ENCODE measurements at regions not wholly inside any gene's neighbourhood (a gene's known extent, or its start where the extent isn't known, plus 50 kb on each side); places are given as distances from the start of the nearest gene placed in this dataset.

DNA sequence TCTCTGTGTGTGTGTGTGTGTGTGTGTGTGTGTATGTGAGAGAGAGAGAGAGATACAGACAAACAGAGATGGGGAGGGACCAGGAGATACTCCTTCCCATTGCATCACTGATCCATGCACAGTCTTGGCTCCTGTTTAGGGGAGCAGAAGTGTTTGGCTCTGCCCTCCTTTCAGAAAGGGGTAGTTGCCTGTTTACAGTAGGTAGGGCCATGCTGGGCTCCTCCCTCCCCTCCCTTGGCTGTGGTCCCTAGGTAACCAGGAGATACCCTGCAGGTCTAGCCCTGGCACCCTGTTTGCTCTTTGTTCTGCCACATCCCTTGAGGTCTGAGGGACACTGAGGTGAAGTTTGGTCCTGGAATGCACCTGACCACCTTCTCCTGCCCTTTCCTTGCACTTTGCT, 95.3 kb downstream of the RAMP3 start:
- TF ChIP-seq POLR2A (IDR thresholded peaks at IDR 0.05) (no peak), POLR2AphosphoS5 (IDR thresholded peaks at IDR 0.05) (no peak), EP300 (IDR thresholded peaks at IDR 0.05) (no peak)
- TF ChIP-seq, protein P1, sequence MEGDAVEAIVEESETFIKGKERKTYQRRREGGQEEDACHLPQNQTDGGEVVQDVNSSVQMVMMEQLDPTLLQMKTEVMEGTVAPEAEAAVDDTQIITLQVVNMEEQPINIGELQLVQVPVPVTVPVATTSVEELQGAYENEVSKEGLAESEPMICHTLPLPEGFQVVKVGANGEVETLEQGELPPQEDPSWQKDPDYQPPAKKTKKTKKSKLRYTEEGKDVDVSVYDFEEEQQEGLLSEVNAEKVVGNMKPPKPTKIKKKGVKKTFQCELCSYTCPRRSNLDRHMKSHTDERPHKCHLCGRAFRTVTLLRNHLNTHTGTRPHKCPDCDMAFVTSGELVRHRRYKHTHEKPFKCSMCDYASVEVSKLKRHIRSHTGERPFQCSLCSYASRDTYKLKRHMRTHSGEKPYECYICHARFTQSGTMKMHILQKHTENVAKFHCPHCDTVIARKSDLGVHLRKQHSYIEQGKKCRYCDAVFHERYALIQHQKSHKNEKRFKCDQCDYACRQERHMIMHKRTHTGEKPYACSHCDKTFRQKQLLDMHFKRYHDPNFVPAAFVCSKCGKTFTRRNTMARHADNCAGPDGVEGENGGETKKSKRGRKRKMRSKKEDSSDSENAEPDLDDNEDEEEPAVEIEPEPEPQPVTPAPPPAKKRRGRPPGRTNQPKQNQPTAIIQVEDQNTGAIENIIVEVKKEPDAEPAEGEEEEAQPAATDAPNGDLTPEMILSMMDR (IDR thresholded peaks at IDR 0.05) = no peak
